Hematopoietic multipotent progenitor cell treated with erythropoietin and hydrocortisone succinate and interleukin-3 and kit ligand, for 4 days (in vitro differentiated cells): ENCODE measurements at regions not wholly inside any gene's neighbourhood (a gene's known extent, or its start where the extent isn't known, plus 50 kb on each side); places are given as distances from the start of the nearest gene placed in this dataset.
"Not testable (repeated sequence)": the region's sequence is repeated elsewhere in the genome, so short reads cannot be mapped to it uniquely, and the experiment has no call there.

Experiments used
- DNase-seq: peaks from one replicate; pipeline ENCODE4 v3.0.0-alpha.2; 2015

GRCh38 chr20:12838261-12838866 lies 170.4 kb upstream of the SPTLC3 start:
- DNase-seq: peak; percentile 7

- DNase-seq: peak; percentile 21
Measured at GRCh38 chr20:12847872-12848271, 160.9 kb upstream of the SPTLC3 start.

- no peak for DNase-seq
Measured at GRCh38 chr20:12849225-12849910, 159.4 kb upstream of the SPTLC3 start.

- not testable (repeated sequence) for DNase-seq
Measured at GRCh38 chr20:12857643-12858042, 151.1 kb upstream of the SPTLC3 start.

- no peak for DNase-seq
Measured at GRCh38 chr20:12860619-12861247, 148.0 kb upstream of the SPTLC3 start.

- DNase-seq: no peak
Measured at GRCh38 chr20:12869669-12870068, 139.1 kb upstream of the SPTLC3 start.

GRCh38 chr20:12870588-12870987 lies 138.2 kb upstream of the SPTLC3 start:
- DNase-seq: no peak

- DNase-seq: no peak
Measured at GRCh38 chr20:12874933-12875332, 133.8 kb upstream of the SPTLC3 start.

GRCh38 chr20:12875510-12875909 lies 133.3 kb upstream of the SPTLC3 start:
- no peak for DNase-seq

- no peak for DNase-seq
Measured at GRCh38 chr20:12882832-12883506, 125.8 kb upstream of the SPTLC3 start.

- DNase-seq: no peak
Measured at GRCh38 chr20:12883507-12883885, 125.3 kb upstream of the SPTLC3 start.

GRCh38 chr20:12886618-12887363 lies 122.0 kb upstream of the SPTLC3 start:
- DNase-seq: no peak

- DNase-seq: no peak
Measured at GRCh38 chr20:12891643-12892042, 117.1 kb upstream of the SPTLC3 start.

GRCh38 chr20:12893019-12893418 lies 115.8 kb upstream of the SPTLC3 start:
- DNase-seq: no peak

- DNase-seq: no peak
Measured at GRCh38 chr20:12893653-12894052, 115.1 kb upstream of the SPTLC3 start.

GRCh38 chr20:12894089-12894488 lies 114.7 kb upstream of the SPTLC3 start:
- DNase-seq: no peak

- no peak for DNase-seq
Measured at GRCh38 chr20:12896180-12896579, 112.6 kb upstream of the SPTLC3 start.

- no peak for DNase-seq
Measured at GRCh38 chr20:12902992-12903391, 105.8 kb upstream of the SPTLC3 start.

- no peak for DNase-seq
Measured at GRCh38 chr20:12906361-12906760, 102.4 kb upstream of the SPTLC3 start.

GRCh38 chr20:12911372-12911771 lies 97.4 kb upstream of the SPTLC3 start:
- DNase-seq: no peak

- DNase-seq: no peak
Measured at GRCh38 chr20:12913781-12914443, 94.9 kb upstream of the SPTLC3 start.

- peak; percentile 19 for DNase-seq
Measured at GRCh38 chr20:12914804-12915203, 94.0 kb upstream of the SPTLC3 start.

GRCh38 chr20:12916699-12917098 lies 92.1 kb upstream of the SPTLC3 start:
- no peak for DNase-seq
